HG02798 (cell line): ENCODE measurements at regions not wholly inside any gene's neighbourhood (a gene's known extent, or its start where the extent isn't known, plus 50 kb on each side); places are given as distances from the start of the nearest gene placed in this dataset.

ENCODE experiments used
- ATAC-seq: cut with Tn5 transposase; IDR thresholded peaks from one replicate; pipeline ENCODE4 v1.9.1; 2021; ENCODE audit warnings: mild to moderate bottlenecking; ENCODE audit not compliant: unreplicated experiment, poor library complexity

DNA sequence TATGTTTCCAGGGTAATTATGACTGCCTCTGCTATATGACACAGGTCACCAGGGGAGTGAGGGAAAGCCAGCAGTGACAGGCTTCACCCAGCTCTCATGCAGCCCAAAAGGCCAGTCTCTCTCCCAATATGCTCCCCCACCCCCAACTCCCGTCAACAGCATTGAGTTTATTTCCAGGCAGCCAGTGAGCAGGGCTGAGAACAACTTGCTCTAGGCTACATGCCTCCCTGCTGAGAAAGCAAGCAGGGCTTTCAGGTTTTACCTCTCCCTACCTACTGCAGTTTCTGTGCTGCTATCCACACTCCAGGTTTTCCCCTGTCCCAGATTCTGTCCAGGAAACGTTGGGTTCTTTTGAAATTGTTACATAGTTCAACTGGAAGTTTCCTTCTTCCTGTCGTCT, 291.4 kb downstream of the PABPC4L start:
- no peak for ATAC-seq

DNA sequence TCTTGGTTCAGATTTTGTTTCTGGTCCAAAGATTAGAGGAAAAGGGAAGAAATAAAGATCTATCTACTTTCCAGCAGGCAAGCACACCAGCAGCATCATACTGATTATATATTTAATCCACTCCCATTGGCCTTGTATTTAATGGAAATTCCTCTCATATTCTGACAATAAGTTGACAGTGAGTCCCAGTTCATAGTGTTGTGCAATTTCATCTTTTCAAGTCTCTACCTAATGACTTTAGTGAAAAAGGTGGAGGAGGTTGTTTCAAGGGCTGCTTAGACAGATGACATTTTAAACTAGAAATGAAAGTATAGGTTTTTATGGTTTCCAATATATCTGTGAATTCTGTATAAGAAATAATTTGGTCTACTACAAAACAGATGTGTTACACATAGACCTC, 298.6 kb downstream of the PABPC4L start:
- no peak for ATAC-seq

DNA sequence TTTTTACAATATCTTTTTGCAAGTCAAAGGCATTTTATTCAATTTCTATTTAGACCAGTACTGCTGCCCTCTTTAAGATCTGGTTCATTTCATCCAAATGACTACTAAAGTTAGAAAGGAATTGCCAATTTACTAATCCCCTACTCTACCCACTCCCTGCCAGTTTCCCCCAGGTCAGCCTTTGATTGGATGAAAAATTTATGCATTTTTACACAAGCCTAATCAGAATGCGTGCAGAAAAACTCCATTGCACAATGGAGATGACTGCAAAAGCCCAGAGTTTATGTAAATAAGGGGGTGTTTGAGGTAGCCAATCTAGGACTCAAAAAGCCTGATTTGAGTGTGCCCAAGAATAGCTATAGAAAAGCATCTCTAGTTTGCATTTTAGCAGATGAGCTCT, 310.6 kb downstream of the PABPC4L start:
- ATAC-seq, result no peak

DNA sequence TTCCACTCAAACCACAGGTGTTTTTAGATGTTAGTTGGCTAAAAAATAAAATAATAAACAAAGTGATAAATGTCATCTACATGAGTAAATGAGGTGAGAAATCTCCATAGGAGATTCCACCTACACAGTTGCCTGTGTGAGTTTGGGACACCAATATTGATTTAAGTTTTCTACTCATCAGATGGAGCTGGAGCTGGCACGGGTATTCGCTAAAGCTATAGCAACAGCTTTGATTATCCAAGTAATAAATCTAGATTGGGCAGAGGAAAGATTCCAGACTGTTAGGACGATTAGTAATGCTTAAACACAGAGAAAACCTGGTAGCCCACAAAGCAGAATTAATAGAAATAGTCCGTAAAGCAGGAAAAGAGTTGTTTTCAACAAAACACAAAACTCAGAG, 313.9 kb downstream of the PABPC4L start:
- ATAC-seq, result no peak

DNA sequence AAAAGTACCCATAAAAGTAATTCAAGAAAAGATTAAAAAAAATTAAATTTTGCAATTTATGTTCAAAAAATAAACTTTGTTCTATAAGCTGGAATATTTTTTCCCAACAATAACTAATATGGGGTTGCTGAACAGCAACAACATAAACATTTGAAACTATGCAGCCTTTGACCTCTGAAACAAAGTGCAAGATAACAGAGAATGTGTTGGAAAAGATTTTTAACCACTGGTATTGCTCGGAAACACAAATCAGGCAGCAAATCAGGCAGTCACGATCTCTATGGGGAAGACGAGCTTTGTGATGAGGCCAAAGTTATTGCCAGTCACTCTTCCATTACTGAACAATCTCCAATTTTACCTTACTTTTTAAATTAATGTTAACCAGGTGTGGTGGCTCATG, 332.1 kb downstream of the PABPC4L start:
- ATAC-seq, result no peak

DNA sequence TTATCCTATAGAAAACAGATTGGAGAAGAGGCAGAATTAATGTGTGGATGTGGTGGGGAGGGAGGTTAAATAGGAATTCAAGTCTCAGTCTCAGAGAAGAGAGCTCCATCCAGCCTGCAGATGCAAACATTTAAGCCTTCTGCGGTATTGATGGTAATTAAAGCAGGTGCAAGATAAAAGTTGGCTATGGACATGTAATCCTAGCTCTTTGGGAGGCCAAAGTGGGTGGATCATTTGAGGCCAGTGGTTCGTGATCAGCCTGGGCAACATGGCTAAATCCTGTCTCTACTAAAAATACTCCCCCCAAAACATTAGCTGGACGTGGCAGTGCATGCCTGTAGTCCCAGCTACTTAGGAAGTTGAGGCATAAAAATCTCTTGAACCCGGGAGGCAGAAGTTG, 332.7 kb downstream of the PABPC4L start:
- no peak for ATAC-seq

DNA sequence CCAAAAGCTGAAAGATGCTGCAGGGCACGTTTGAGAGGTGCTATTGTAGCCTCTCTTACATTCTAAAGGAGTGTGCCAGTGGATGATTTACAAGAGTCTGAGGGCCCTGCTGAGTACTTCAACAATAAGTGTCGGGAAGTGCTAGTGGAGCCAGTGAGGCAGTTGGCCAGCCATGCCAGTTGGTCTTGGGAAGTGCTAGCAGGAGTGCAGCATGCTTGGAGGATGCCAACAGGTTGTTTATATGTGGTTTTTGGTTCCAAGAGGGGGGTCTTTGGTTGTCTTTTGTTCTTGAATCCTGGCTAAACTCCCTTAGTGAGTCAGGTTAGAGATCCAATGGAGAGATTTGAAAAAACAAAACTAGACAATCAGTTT, 335.3 kb downstream of the PABPC4L start:
- no peak for ATAC-seq

DNA sequence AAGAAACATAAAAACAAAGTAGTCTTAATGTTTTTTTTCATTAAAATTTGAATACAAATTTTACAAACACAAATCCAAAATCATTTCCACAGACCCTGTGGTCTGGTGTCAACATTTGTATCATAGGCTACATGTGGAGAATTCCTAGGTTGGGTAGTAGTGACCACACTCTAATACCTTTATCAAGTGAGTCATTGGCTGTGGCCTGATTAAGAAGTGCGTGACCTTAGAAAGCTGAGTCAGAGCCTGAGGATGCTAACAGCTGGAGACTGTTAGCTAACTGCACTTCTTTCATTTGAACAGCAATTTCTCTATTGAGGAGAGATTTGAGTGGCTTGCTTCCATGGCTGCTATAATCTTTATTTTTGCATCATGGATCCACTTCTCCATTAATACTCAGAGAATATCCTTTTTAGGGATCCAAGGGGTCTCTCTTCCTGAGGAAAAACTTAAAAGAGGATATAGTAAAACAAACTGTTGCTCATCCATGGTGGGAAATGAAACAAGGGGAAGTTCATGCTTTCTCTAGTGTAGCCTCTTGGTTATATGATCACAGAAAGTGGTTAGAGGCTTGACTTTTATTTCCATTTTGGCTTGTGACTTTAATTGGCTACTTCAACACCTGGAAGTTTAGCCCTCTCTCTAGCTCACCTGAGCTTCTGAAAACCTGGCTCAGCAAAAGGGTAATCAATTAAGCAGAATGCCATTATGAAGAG, 335.8 kb downstream of the PABPC4L start:
- ATAC-seq, result no peak

DNA sequence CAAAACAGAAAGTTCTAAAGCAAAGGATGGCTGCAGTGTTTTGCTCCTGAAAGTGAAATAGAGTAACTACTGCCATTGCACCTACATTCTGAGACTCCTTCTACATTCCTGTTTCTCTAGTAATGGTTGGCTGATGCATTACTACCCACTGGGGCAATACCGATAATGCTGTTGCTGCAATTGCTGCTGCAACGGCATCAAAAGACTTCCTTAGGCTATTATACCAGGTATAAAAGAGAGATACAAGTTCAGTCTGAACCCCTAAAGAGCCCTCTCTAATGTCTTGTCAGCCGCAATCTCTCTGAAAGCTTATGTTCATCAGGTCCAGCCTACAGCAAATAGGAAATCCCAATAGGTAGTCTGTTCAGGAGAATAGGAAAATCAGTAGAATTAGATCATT, 338.4 kb downstream of the PABPC4L start:
- ATAC-seq, result no peak

DNA sequence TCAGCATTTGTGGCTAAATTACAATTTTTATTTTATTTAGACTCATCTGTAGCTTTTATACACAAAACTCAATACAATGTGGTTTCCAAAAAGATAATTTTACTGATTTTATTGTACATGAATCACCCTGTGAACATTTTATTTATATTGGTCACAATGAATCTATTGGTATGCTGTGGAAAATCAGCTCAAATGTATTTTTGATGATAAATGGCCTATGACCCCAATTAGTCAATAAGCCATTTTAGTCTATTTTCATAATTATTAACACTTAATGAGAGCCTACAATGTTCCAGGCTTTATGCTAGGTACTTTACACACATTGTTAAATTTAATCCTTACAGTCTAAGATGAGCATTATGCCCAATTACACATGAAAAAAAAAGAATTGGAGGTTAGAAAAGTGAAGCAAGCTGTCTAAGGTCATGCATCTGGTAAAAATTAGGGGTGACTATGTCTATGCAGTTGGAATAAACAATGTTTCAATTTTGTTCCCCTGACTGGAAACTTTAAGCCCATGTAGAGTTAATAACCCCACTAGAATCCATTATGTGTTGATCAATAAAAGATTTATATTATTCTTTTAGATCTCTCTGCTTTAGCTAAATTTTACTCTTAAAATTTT, 344.7 kb downstream of the PABPC4L start:
- ATAC-seq, result no peak

DNA sequence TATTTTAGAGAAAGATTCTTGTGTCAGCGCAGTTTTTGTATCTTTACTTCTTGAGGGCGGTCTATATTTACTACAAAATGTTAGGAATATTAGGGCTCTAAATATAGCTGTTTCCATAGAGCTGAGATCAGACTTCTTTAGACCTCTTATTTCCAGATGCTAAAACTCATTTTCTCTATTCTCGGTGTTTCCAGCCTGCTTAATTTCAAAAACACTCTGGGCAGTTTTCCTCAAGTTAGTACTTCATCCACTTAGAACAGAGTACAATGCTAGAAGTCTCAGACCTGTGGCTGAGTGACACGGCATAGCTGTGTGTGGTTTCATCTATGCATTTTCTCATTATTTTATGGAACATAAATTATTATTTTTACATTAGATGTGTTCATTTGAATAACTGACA, 346.6 kb downstream of the PABPC4L start:
- ATAC-seq, result no peak

DNA sequence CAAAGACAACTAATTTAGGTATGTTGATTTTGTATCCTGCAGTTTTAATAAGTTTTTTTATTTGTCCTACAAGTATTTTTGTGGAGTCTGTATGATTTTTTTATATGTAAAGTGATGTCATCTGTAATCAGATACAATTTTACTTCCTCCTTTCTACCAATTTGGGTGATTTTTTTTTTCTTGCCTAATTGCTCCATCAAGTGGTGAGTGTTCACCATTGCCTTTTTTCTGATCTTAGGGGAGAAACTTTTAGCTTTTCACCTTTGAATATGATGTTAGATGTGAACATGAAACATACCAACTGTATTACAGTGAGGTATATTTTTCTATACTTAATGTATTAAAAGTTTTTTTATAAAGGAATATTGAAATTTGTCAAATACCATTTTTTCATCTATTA, 362.3 kb downstream of the PABPC4L start:
- no peak for ATAC-seq

DNA sequence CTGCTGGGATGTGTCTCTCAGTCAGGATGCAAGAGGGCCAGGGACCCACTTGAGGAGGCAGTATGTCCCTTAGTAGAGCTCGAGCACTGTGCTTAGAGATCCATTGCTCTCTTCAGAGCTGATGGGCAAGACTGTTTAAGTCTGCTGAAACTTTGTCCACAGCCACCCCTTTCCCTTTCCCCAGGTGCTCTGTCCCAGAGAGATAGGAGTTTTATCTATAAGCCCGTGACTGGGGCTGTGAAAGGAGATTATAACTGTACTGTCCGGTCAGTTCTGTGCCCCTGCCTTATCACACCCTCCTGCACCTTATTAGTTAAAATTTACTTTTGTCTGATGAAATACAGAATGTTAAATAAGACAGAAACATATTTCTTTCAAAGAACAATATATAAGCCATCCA, 378.4 kb downstream of the PABPC4L start:
- no peak for ATAC-seq

DNA sequence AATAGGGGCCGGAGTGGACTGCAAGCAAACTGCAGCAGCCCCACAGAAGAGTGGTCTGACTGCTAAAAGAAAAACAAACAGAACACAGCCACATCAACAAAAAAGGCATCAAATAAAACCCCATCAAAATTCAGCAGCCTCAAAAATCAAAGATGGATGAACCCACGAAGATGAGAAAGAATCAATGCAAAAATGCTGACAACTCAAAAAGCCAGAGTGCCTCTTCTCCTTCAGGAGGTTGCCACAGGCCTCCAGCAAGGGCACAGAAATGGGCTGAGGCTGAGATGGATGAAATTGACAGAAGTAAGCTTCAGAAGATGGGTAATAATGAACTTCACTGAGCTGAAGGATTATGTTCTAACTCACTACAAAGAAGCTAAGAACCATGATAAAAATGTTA, 388.6 kb downstream of the PABPC4L start:
- no peak for ATAC-seq

DNA sequence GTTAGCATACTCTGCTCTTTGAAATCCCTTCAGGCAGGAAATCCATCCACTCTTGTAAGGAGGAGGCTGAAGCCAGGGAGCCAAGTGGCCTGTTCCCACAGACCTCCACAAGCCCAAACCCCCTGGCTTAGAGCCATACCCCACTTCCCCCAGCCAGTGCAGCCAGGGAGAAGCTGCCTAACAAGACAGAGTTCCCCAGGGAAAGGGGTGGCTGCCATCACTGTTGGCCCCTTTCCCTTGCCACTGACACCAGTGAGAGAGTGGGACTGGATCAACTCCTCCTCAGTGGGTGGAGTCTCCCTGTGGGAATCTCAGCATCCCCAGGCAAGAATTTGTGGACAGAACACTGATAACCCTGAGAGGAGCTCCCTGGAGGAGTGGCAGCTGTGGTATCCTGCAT, 389.4 kb downstream of the PABPC4L start:
- ATAC-seq, result no peak

DNA sequence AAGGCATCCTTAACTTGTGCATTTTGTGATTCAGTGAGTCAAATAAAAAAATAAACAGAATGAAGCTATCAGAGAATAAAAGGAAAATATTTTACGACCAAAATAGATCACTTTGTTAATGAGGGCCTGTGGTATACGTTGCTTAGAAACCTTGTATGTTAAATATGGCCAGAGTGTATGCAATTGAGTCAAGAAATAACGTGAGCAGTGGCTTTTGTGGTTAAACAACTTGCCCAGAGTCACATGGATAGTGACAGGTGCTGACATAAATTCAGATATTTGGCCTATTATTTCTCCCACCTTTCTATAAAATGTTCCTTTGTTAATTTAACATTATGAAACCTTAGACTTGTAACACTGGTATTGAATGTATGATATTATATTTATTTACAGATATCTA, 393.4 kb downstream of the PABPC4L start:
- no peak for ATAC-seq

DNA sequence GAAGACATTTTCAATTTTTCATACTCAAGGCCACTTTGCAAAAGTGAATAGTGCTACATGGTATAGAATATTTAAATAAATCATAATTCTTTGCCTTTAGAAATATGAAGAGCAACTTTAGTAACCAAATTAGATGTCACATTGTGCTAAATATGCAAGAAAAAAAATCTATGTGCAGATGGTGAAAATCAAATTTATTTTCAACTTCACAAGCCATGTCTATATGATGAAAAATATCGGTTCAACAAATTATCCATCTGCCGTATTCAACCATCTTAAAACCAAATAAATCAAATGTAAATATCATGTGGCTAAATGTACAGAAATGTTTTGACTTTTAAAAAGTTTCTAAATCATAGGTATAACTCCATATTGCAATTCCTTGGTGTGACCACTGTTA, 398.2 kb downstream of the PABPC4L start:
- no peak for ATAC-seq

DNA sequence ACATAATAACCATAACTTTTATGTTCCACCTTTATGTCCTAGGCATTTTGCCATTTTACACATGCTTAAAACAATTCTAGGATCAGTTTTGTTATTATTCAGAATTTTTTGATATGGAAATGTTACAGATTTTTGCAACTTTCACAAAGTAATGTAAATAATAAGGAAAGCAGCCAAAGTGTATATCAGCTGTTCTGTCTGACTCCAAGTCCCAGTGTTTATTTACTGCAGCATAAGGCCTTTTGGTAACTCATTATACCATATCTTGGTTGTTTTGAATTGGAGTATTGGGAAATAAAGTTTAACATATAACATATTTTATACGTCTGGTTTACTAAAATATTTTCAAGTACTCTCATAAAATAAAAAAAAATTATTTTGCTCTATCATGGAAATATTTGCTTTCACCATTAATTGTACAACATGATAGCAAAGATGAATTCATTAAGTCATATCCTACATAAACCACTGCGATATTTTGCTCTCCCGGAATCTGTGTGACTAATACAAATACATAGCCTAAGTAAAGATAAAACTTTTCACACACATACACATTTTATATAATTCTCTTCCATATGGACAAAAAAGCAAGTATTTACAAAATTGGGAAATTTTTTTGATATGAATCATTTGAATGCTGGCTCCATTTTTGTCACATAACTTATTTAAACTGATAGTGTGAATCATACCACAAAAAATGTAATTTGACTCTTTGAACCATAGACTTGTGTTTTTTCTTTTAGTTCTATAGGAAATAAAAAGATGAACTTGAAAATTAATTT, 399.0 kb downstream of the PABPC4L start:
- no peak for ATAC-seq

DNA sequence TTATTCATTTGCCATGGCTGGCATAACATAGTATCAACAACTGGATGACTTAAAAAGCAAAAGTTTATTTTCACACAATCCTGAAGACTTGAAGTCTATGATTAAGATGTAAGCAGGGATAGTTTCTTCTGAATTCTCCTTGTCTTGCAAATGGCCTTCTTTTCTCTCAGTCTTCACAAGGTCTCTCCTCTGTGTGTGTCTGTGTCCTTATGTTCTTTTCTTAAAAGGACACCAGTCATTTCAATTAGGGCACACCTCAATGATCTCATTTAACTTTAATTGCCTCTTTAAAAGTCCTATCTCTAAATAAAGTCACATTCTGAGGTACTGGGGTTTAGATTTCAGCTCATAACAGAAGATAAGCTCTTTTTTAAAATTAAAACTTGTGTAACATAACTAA, 399.7 kb downstream of the PABPC4L start:
- no peak for ATAC-seq

DNA sequence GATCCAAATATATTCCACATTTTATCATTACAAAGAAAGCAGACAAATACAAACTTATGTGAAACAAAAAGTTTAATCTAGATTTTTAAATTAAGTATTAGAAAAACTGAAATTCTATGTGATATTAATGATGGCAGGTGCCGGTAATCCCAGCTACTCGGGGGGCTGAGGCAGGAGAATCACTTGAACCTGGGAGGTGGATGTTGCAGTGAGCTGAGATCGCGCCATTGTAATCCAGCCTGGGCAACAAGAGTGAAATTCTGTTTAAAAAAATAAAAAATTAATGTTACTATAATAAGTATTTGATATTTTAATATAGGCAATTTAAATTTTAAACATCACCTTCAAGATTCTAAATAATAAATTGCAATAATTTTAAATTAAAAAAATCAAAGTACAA, 400.6 kb downstream of the PABPC4L start:
- no peak for ATAC-seq

DNA sequence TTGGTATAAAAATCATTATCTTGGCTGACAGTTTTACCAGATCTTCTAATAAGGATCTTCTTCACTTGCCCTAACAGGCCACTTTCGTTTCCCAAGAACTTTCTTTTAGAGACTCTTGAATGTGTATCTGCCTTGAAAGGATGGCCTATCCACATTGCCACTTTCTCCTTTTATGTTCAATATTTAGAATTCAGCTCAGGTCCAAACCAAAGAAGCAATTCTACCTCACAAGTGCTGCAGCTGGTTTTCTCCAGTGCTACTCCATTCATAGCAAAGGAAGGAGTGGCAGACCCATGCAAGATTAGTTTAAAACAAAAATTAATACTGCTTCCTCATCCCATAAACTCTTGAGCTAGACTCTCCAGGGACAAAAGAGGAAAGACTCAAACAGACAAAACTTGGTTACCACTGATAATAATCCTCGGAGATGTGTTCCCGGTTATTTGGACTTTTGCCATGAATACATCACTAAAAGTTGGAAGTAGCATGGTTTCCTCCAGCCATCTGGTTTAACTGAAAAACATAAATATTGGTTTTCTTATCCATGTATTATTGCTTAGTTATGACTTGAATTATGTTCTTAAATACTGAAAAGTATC, 401.8 kb downstream of the PABPC4L start:
- no peak for ATAC-seq
